ENCODE measurements at regions not wholly inside any gene's neighbourhood (a gene's known extent, or its start where the extent isn't known, plus 50 kb on each side); places are given as distances from the start of the nearest gene placed in this dataset.

GRCh38 chr4:100843910-100844309 lies 326.1 kb upstream of the EMCN start:
- no peak for DNase-seq (ENCODE audit: low read depth)

DNA sequence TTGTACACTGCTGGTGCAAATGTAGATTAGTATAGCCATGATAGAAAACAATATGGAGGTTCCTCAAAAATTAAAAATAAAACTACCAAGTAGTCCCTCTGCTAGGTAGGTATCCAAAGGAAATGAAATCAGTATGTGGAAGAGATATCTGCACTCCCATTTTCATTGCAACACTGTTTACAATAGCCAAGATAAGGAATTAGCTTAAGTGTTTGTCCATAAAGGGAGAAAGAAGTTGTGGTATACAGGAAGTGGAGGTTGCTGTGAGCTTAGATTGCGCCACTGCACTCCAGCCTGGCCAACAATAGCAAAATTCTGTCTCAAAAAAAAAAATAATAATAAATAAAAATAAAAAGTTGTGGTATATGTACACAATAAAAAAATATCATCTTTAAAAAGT lies 325.0 kb upstream of the EMCN start:
- no peak for DNase-seq (ENCODE audit: low read depth)

GRCh38 chr4:100841911-100842310 lies 324.1 kb upstream of the EMCN start:
- no peak for DNase-seq (ENCODE audit: low read depth)

GRCh38 chr4:100839712-100840111 lies 321.9 kb upstream of the EMCN start:
- no peak for DNase-seq (ENCODE audit: low read depth)

DNA sequence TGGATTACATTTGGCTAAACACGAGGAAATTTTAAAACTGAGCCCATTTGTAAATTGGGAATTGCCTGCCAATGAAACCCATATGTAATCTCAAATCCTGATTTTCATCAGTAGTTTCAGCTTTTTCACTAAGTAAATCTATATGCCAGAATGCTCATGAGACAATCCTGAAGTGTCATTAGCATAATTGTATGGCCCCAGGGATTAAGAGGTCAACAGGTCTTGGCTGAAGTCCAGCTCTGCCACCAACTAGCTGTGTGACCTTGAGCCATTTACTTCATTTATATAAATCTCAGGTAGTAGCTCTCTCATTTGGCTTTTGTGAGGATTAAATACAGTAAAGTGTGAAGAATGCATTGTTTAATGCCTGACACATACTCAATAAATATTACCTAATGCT lies 320.5 kb upstream of the EMCN start:
- no peak for DNase-seq (ENCODE audit: low read depth)

DNA sequence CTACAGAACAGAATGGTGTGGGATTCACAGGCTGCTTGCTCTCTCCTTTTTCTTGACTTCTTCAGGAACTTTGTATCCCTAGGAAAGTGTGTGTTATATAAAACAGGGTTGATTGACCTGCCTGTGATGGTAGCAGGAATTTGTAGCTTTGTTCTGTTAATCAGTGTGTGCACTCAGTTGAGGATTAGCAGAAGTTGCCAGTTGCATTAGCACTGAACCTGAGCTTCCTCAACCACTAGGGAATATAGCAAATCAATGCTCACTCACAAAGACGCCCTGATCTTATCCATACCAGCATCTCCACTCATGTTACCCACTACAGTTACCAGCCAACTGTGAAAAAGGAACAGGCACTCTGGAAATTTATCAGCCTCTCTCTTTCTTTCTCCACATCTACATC lies 319.1 kb upstream of the EMCN start:
- DNase-seq (ENCODE audit: low read depth), result no peak

- DNase-seq (ENCODE audit: low read depth), result no peak
Observed at GRCh38 chr4:100834616-100835015, 316.8 kb upstream of the EMCN start.

- DNase-seq (ENCODE audit: low read depth), result no peak
Observed at GRCh38 chr4:100833906-100834305, 316.1 kb upstream of the EMCN start.

DNA sequence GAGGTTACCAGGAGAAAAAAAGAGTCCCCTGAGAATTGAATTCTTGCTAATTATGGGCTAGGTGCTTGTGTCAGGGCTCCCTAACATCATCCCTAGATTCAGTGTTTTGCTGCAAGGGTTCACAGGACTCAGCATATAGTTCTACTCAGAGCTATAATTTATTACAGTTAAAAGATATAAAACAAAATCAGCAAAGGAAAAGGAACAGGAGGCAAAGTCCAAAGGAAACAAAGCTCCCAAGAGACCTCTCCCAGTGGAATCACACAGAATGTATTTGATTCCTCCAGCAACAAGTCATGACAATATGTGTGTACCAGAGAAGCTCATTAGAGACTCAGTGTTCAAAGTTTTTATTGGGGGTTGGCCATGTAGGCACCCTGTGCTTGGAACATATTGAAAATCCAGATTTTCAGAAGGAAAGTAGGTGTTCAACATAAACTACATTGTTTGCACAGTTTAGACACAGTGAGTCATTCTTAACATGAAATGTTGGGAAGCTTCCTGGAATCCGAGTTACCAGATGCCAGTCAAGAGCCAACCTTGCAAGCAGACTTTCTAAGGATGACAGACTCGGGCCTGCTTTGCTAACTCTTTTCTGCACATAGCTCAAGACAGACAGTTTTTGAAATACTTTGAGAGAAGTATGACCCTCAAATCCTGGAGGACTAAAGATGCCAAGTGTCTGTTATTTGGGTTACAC lies 311.3 kb upstream of the EMCN start:
- DNase-seq (ENCODE audit: low read depth), result peak; percentile 3

- no peak for DNase-seq (ENCODE audit: low read depth)
Observed at GRCh38 chr4:100828364-100828763, 310.5 kb upstream of the EMCN start.

DNA sequence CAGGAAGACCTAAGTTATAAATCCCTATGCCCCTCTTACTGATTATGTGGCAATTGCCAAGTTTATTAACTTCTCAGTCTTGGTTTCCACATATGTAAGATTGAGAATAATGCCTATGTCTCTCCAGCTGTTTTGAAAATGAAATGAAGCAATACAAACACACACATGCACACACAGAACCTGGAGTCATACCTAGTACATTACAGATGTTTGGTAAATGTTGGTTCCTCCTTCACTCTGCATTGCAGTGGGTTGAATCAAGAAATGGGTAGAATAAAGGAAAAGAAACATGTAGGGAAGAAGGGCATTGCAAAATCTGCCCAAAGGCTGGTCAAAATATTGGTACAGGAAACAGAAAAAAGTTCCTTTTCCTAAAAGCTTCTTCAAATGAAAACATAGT lies 309.9 kb upstream of the EMCN start:
- DNase-seq (ENCODE audit: low read depth), result no peak

GRCh38 chr4:100826808-100827548 lies 309.2 kb upstream of the EMCN start:
- no peak for DNase-seq (ENCODE audit: low read depth)

GRCh38 chr4:100826067-100826466 lies 308.2 kb upstream of the EMCN start:
- DNase-seq (ENCODE audit: low read depth), result no peak

DNA sequence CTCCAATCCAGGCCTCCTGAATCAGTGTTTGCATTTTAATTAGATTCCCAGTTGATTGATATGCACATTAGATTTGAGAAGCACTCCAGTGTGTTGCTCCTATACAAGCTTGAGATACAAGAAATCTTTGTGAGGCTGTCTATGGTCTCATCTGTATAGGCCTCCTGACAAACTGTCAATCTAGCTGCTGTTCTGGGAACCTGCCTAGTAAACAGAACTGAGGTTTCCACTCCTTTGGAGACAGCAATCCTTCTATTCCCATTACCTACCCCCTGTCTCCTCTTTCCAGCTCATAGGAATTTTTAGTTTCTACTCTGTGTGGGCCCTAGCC lies 306.1 kb upstream of the EMCN start:
- no peak for DNase-seq (ENCODE audit: low read depth)

- peak; percentile 30 for DNase-seq (ENCODE audit: low read depth)
Observed at GRCh38 chr4:100823066-100823992, 305.5 kb upstream of the EMCN start.

GRCh38 chr4:100820249-100820648 lies 302.4 kb upstream of the EMCN start:
- no peak for DNase-seq (ENCODE audit: low read depth)

- DNase-seq (ENCODE audit: low read depth), result no peak
Observed at GRCh38 chr4:100819505-100819904, 301.7 kb upstream of the EMCN start.

DNA sequence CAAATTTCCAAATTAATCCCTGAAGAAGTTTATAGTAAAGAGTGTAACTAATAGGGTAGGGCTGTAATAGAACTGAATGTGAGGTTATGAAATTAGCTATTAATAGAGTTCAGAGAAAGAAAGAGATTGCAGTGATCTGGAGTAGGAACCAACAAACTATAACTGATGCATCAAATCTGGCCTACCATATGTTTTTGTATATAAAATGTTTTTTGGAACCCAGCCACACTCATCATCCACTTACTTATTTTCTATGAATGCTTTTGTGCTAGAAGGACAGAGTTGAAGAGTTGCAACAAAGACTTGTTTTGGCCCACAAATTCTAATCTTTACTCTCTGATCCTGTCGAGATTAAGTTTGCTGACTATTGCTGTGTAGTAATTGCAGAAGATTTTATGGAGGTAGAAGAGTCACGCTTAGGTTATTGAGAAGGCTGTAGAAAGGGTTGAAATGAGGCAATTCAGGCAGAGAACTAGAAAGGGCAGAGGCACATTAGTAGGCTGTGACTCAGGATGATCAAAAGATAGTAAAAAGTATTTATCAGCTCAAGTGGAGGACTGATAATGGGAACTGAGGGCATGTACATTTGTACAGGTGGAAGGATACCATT lies 298.7 kb upstream of the EMCN start:
- no peak for DNase-seq (ENCODE audit: low read depth)

DNA sequence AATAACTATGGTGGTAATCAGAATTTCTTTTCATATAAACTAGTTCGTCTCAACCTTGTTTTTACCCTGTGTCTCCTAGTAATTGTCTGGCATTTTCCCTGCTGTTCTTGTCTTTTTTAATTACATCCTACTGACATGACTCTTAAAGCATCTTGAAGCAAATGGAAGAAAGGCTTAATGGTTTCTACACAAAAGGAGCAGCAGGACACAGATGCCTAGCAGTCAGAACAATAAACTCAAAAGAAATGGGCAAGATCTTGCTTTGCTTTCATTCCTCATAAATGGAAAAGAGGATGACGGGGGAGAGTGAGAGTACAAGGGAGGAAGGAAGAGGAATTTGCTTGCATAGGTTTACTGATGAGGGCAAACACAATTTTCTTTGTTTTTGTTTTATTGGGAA lies 293.2 kb upstream of the EMCN start:
- DNase-seq (ENCODE audit: low read depth), result no peak

GRCh38 chr4:100809506-100809905 lies 291.7 kb upstream of the EMCN start:
- DNase-seq (ENCODE audit: low read depth), result no peak

DNA sequence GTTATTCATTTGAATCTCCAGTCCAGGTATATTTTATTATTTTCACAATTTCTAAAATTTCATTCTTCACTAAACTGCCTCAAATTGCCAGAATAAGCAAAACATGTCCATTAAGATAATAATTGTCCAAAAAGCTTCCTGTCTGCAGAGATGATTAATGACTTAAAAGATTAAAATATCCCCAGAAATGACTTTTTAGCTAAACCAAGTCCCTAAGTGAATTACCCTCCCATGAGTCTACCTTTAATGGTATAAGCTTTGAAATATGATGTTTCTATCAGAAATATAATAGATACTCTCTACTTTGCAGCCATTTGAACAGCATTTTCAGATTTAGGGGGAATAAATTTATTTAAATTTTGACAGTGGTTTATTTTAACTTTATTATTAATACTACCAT lies 289.2 kb upstream of the EMCN start:
- no peak for DNase-seq (ENCODE audit: low read depth)

DNA sequence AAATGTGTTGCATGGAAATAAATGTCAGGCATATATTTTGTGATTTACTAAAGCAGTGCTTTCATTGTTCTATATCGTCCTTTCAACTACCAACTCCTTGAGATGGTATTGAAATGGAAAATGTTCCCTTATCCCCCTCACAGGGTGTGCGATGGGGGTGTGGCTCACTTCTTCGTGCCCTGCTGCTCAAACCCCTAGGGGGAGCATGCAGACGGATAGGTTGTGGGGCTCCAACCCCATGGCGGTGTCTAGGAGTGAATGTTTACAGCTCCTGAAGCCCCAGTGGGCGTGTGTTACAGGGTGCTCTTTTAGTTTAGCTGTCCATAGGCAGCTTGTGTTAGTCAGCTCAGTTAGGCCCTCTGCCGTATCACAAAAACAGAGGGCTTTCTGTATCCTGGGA lies 287.7 kb upstream of the EMCN start:
- DNase-seq (ENCODE audit: low read depth), result no peak

All from RPMI7951 (cell line).